K562 (cell line): ENCODE measurements at regions not wholly inside any gene's neighbourhood (a gene's known extent, or its start where the extent isn't known, plus 50 kb on each side); places are given as distances from the start of the nearest gene placed in this dataset.

Experiments
- EZH2 ChIP-seq: IDR thresholded peaks from 2 replicates; pipeline ENCODE4 v1.6.1; 2012; ENCODE audit warnings: low read depth, mild to moderate bottlenecking, inconsistent platforms, low read length, borderline replicate concordance
- FOXJ2 ChIP-seq: fragments of 200-800 bp; sonication (Bioruptor generic); IDR thresholded peaks from 2 replicates; pipeline ENCODE4 v1.6.1; 2016; ENCODE audit warnings: missing genetic modification characterization, missing compliant biosample characterization
- JUND ChIP-seq, 2 experiments: IDR thresholded peaks; 2 replicates in 1 of 2; 3 replicates in 1 of 2; pipeline ENCODE4 v1.6.1; 2011; ENCODE audit warnings: borderline replicate concordance in 2 of 2, low read depth in 2 of 2, low read length in 2 of 2, improper control_type of control experiment in 1 of 2, missing biosample characterization in 1 of 2, missing genetic modification characterization in 1 of 2, missing genetic modification reagents in 1 of 2
- MYC ChIP-seq, 2 experiments: fragments of 250-450 bp in 1 of 2; sonication (Bioruptor Pico) in 1 of 2; IDR thresholded peaks; 2 replicates each; pipeline versions ENCODE4 v1.5.1 to v1.6.1; 2012 to 2021; ENCODE audit warnings: low read depth in 2 of 2, borderline replicate concordance in 1 of 2, improper control_type of control experiment in 1 of 2, low read length in 1 of 2, mild to moderate bottlenecking in 1 of 2, moderate library complexity in 1 of 2
- NFE2 ChIP-seq: IDR thresholded peaks from 2 replicates; pipeline ENCODE4 v1.6.1; 2014; ENCODE audit warnings: antibody characterized with exemption, low read depth
- POLR2A ChIP-seq: fragments of 450-650 bp; conservative IDR thresholded peaks from 2 replicates; pipeline ENCODE4 v1.6.1; 2016
- TF ChIP-seq, protein P1 (sequence below): fragments of 450-650 bp; formaldehyde crosslinking; IDR thresholded peaks from 2 replicates; pipeline ENCODE4 v1.4.0; 2020; ENCODE audit warnings: mild to moderate bottlenecking, moderate library complexity
- TF ChIP-seq, protein P2 (sequence below), 3 experiments: IDR thresholded peaks in 2 of 3; conservative IDR thresholded peaks in 1 of 3; 2 replicates each; pipeline ENCODE4 v1.5.1; 2011 to 2012; ENCODE audit warnings: low read length in 3 of 3, mild to moderate bottlenecking in 3 of 3, control low read depth in 2 of 3, improper control_type of control experiment in 1 of 3, inconsistent platforms in 1 of 3, low read depth in 1 of 3, mixed read lengths in 1 of 3, moderate library complexity in 1 of 3; ENCODE audit not compliant: insufficient read depth in 2 of 3

DNA sequence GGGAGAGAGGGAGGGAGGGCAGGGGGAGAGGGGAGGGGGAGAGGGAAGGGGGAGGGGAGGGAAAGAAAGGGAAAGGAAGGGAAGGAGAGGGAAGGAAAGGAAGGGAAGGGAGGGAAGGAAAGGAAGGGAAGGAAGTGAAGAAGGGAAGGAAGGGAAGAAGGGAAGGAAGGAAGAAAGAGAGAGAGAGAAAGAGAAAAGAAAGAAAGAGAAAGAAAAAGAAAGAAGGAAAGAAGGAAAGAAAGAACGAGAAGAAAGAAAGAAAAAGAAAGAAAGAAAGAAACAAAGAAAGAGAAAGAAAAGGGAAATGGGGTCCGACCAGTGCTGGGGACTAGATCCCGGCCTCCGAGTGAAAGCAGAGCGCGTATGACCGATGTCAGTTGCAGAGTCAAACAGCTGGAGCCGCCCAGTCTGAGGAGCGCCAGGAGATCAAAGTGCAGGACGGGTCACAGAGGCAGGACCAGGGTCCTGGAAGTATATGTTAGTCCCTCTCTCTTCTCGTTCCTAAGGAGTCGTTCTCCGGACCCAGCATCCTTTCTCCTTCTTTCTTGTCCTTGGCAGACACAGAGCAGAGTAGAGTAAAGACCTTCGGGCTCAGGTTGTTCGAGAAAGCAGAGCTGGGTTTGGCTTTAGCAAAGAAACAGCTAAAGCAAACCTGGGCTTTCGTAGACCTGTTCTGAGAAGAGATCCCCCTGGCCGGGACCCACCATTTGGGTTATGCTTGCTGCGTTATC, 305.4 kb upstream of the MSX2 start:
- no peak for TF ChIP-seq EZH2
- TF ChIP-seq, protein P1, sequence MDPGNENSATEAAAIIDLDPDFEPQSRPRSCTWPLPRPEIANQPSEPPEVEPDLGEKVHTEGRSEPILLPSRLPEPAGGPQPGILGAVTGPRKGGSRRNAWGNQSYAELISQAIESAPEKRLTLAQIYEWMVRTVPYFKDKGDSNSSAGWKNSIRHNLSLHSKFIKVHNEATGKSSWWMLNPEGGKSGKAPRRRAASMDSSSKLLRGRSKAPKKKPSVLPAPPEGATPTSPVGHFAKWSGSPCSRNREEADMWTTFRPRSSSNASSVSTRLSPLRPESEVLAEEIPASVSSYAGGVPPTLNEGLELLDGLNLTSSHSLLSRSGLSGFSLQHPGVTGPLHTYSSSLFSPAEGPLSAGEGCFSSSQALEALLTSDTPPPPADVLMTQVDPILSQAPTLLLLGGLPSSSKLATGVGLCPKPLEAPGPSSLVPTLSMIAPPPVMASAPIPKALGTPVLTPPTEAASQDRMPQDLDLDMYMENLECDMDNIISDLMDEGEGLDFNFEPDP (CRISPR knock-in tag) = no peak
- TF ChIP-seq NFE2 = no peak
- TF ChIP-seq JUND (IDR thresholded peaks at IDR 0.05; ENCODE audit: borderline replicate concordance, low read depth, low read length) = no peak
- no peak for TF ChIP-seq JUND (tag; IDR thresholded peaks at IDR 0.05; ENCODE audit: borderline replicate concordance, low read depth, low read length)
- TF ChIP-seq FOXJ2 (tag) = no peak
- TF ChIP-seq, protein P2, sequence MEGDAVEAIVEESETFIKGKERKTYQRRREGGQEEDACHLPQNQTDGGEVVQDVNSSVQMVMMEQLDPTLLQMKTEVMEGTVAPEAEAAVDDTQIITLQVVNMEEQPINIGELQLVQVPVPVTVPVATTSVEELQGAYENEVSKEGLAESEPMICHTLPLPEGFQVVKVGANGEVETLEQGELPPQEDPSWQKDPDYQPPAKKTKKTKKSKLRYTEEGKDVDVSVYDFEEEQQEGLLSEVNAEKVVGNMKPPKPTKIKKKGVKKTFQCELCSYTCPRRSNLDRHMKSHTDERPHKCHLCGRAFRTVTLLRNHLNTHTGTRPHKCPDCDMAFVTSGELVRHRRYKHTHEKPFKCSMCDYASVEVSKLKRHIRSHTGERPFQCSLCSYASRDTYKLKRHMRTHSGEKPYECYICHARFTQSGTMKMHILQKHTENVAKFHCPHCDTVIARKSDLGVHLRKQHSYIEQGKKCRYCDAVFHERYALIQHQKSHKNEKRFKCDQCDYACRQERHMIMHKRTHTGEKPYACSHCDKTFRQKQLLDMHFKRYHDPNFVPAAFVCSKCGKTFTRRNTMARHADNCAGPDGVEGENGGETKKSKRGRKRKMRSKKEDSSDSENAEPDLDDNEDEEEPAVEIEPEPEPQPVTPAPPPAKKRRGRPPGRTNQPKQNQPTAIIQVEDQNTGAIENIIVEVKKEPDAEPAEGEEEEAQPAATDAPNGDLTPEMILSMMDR (IDR thresholded peaks at IDR 0.05 in 2 of 3, conservative IDR thresholded peaks at IDR 0.05 in 1 of 3; ENCODE audit: insufficient read depth in 2 of 3, low read depth in 1 of 3, low read length in 3 of 3) = no peak
- no peak for TF ChIP-seq MYC (IDR thresholded peaks at IDR 0.05; ENCODE audit: low read depth, low read length)
- no peak for TF ChIP-seq MYC (CRISPR knock-in tag; IDR thresholded peaks at IDR 0.05; ENCODE audit: borderline replicate concordance, low read depth)
- TF ChIP-seq POLR2A = no peak
